ENCODE measurements at regions not wholly inside any gene's neighbourhood (a gene's known extent, or its start where the extent isn't known, plus 50 kb on each side); places are given as distances from the start of the nearest gene placed in this dataset.
"Not testable (repeated sequence)": the region's sequence is repeated elsewhere in the genome, so short reads cannot be mapped to it uniquely, and the experiment has no call there.

DNA sequence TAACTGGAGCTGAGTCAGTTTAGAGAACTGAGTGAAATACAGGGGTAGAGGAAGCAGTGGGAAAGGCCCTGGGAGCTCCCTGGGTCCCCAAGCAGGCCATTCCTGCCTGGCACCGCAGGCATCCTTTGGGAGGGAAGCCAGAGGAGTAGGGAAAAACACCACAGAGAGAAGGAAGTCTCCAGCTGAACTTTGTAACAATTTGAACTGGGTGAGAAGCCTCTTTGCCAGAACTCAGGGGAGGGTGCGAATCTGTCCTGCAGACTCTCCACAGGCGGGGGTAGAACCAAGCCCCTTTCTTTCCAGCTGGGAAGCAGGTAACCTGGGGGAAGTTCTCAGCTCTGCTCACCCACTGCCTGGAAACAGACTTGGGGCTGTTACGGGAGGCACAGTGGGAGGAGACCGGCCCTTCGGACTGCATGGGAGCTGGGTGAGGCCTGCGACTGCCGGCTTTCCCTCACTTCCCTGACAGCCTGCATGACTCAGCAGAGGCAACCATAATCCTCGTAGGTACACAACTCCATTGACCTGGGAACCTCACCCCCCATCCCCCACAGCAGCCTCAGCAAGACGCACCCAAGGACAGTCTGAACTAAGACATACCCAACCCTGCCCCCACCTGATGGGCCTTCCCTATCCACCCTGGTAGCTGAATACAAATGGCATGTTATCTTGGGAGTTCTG is 110.1 kb downstream of the ARHGAP11B start:
- H3K4me3 ChIP-seq (ENCODE audit: low read depth, low read length); in situ Hi-C loops (cut with HindIII; ENCODE audit: low sequenced_read_pairs); DNase-seq (ENCODE audit: low read depth): not testable (repeated sequence)

DNA sequence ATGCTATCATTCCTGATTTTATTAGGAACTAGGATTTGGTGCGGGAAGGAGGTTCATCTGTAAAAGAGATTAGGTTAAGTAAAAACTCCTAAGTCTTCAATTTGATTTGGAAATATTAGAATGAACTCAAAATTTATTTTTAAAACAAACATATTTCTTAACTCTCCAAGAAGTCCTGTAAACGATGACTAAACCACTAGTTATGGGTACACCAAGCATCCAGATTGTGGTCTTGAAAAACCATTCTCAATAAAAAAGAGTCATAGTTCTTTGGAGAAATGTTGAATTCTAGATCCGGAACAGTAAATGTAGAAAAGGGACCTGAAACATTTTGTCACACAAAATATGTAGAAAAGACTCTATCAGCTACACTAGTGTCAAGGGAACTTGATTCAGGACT is 116.9 kb downstream of the ARHGAP11B start:
- in situ Hi-C loops (cut with HindIII; ENCODE audit: low sequenced_read_pairs); DNase-seq (ENCODE audit: low read depth): not testable (repeated sequence)

DNA sequence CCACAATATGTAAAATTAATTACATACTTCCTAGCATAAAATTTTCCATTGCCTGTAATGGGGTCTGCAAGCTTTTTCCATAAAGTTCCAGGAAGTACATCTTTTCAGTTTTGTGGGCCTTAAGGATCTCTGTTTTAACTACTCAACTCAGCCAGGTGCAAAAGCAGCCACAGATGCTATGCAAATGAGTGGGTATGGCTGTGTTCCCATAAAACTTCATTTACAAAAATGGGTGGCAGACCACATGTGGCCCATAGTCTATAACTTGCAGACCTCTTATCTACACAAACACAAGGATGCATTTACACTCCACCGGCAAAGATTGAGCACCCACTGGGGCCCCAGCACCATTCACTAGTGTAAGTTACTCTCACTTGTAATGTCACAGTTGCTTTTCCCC is 123.1 kb downstream of the ARHGAP11B start:
- DNase-seq (ENCODE audit: low read depth); H3K4me3 ChIP-seq (ENCODE audit: low read depth, low read length); in situ Hi-C loops (cut with HindIII; ENCODE audit: low sequenced_read_pairs): not testable (repeated sequence)

More for the DNA sequence above, 116.9 kb downstream of the ARHGAP11B start:
- not testable (repeated sequence) for H3K4me3 ChIP-seq (ENCODE audit: low read depth, low read length)

DNA sequence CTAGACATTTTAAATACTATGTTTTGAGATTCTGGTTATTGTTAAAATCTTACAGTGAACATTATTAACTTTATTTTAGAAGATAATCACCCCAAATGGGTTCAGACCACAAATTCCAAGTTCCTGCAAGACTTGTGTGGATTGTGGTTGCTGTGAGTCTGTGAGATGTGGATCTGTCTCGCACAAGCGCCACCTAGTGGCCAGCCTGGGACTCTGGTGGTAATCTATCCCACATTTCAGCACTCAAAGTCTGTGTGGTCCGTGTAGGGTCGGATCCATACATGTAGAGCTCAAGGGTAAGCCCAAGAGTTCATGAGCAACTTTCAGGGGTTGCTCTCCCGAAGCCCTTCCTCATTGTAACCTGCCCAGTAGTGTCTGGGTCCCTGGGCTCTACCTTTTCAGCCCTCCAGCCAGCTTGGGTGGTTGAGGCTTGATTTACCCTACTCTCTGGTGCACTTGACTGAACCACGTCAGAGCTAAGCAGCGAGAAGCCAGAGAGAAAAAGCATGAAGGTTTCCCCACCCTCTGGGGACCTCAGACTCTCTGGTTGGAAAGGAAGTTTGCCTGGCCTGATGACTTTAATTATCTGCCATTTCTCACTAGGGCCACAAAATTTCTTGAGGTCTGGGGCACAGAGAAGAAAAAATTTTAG is 129.2 kb downstream of the ARHGAP11B start:
- H3K4me3 ChIP-seq (ENCODE audit: low read depth, low read length); in situ Hi-C loops (cut with HindIII; ENCODE audit: low sequenced_read_pairs); DNase-seq (ENCODE audit: low read depth): not testable (repeated sequence)
- TF ChIP-seq, protein P1, sequence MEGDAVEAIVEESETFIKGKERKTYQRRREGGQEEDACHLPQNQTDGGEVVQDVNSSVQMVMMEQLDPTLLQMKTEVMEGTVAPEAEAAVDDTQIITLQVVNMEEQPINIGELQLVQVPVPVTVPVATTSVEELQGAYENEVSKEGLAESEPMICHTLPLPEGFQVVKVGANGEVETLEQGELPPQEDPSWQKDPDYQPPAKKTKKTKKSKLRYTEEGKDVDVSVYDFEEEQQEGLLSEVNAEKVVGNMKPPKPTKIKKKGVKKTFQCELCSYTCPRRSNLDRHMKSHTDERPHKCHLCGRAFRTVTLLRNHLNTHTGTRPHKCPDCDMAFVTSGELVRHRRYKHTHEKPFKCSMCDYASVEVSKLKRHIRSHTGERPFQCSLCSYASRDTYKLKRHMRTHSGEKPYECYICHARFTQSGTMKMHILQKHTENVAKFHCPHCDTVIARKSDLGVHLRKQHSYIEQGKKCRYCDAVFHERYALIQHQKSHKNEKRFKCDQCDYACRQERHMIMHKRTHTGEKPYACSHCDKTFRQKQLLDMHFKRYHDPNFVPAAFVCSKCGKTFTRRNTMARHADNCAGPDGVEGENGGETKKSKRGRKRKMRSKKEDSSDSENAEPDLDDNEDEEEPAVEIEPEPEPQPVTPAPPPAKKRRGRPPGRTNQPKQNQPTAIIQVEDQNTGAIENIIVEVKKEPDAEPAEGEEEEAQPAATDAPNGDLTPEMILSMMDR (IDR thresholded peaks at IDR 0.05; ENCODE audit: low read depth, low read length, missing control alignments): peak; percentile 28

DNA sequence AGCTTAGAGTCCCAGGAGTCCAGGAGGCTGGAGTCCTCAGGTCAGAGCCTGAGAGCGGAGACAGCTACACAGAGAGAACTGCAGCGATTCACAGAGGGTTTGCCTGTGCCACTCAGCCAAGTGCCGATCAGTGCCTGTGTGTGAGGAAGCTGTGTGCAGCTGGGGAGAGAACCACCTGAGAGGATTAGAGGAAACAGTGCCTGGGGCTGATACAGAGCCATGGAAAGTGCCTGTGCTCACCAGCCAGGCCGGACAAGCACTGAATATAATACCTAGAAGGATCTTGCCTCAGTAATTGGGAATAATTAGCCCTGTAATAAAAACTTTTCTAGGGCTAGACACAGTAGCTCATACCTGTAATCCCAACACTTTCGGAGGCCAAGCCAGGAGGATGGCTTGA is 134.7 kb downstream of the ARHGAP11B start:
- H3K4me3 ChIP-seq (ENCODE audit: low read depth, low read length); in situ Hi-C loops (cut with HindIII; ENCODE audit: low sequenced_read_pairs); DNase-seq (ENCODE audit: low read depth): not testable (repeated sequence)

DNA sequence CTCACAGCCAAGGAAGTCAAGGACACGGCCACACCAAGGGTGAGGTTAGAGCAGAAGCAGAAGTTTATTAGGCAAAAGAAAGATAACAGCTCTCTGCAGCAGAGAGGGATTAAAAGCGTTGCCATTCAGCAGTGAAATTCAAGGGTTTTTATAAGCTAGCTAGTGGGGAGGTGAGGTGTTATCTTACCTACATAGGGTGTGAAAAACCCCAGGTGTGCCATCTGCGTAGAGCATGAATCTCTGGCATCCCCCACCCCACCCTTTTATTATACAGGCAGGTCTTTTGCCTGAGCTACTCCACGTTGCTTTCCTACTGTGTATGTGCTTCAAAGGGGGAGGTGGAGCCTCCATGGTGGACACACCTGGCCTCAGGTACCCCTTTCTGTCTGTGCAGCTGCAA is 135.4 kb downstream of the ARHGAP11B start:
- in situ Hi-C loops (cut with HindIII; ENCODE audit: low sequenced_read_pairs); H3K4me3 ChIP-seq (ENCODE audit: low read depth, low read length); DNase-seq (ENCODE audit: low read depth): not testable (repeated sequence)

DNA sequence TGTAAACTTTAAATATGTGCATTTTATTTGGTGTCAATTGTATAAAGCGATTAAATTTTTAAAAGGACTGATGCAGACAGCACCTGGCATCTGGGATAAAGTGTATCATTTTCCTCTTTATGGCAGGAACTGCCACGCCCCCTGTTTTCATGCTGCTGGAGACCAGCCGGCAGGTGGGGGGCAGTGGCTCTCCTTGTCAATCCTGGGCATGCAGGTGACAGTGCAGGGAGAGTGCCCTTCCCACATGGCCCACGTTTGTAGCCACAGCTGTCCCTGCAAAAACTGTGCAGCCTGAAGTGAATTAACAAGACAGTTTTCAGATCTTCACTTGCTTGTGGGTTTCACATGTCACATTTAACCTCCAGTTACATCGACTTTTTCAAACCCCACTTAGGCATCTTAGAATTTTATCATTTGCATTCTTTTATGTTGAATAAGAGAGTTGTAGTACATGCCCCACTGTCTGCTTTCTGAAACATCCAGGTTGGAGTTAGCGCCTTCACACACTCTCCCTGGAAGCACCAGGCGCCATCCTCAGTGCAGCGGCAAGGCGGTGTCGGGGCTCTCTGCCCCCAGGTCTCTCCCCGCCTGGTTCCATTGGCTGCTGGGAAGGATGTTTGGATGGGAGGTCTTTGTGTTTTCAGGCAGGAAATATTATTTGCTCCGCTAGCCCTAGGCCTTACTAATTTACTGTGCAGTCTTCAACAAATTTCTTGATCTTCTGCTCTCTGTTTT is 134.2 kb upstream of the FAN1 start:
- H3K4me3 ChIP-seq (ENCODE audit: low read depth, low read length); in situ Hi-C loops (cut with HindIII; ENCODE audit: low sequenced_read_pairs); DNase-seq (ENCODE audit: low read depth): not testable (repeated sequence)

DNA sequence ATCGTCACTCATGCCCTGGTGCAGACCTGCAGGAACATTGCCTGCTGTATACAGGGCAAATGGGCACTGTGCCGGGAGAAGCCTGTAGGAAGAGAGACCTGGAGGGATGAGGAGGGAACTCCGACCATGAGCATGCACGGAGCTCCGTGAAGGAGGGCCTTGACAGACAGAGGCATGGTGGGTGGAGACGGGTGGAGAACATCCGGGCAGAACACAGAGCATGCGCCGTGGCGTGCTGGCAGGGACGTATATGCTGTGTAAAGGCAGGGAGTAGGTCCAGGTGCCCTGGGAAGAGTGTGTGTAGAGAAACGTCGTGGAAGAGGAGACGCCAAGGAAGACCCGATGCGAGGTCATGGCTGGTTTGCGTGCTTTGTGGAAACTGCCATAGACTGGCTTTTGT is 133.0 kb upstream of the FAN1 start:
- TF ChIP-seq, protein P1 (IDR thresholded peaks at IDR 0.05; ENCODE audit: low read depth, low read length, missing control alignments): no peak
- H3K4me3 ChIP-seq (ENCODE audit: low read depth, low read length): no peak overlapping the region
- in situ Hi-C loops (cut with HindIII; ENCODE audit: low sequenced_read_pairs): no loop called here
- no peak for DNase-seq (ENCODE audit: low read depth)

DNA sequence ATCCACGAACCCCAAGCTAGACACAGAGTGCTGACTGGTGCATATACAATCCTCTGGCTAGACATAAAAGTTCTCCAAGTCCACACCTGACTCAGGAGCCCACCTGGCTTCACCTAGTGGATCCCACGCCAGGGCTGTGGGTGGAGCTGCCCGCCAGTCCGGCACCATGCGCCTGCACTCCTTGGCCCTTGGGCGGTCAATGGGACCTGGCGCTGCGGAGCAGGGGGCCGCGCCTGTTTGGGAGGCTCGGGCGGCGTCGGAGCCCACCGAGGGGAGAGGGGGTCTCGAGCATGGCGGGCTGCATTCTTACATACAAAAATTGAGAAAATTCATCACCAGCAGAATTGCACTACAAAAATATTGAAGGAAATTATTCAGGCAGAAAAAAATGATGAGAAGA is 120.7 kb upstream of the FAN1 start:
- in situ Hi-C loops (cut with HindIII; ENCODE audit: low sequenced_read_pairs): no loop called here
- TF ChIP-seq, protein P1 (IDR thresholded peaks at IDR 0.05; ENCODE audit: low read depth, low read length, missing control alignments): no peak
- H3K4me3 ChIP-seq (ENCODE audit: low read depth, low read length): no peak overlapping the region
- DNase-seq (ENCODE audit: low read depth): no peak

All from astrocyte of the cerebellum (primary cell).